GM21529 (cell line): ENCODE measurements at regions not wholly inside any gene's neighbourhood (a gene's known extent, or its start where the extent isn't known, plus 50 kb on each side); places are given as distances from the start of the nearest gene placed in this dataset.

ENCODE experiments used
- ATAC-seq: cut with Tn5 transposase; IDR thresholded peaks from one replicate; pipeline ENCODE4 v1.9.1; 2021; ENCODE audit not compliant: unreplicated experiment

GRCh38 chr1:195141294-195141693 lies 1466.9 kb downstream of the KCNT2 start:
- no peak for ATAC-seq

GRCh38 chr1:195130598-195130997 lies 1477.6 kb downstream of the KCNT2 start:
- no peak for ATAC-seq

- ATAC-seq, result no peak
Measured at GRCh38 chr1:195122497-195122896, 1485.7 kb downstream of the KCNT2 start.

GRCh38 chr1:195113471-195113870 lies 1494.8 kb downstream of the KCNT2 start:
- no peak for ATAC-seq

- no peak for ATAC-seq
Measured at GRCh38 chr1:195105773-195106172, 1502.5 kb downstream of the KCNT2 start.

- peak; percentile 44 for ATAC-seq
Measured at GRCh38 chr1:195105281-195105680, 1503.0 kb downstream of the KCNT2 start.

GRCh38 chr1:195097316-195097715 lies 1510.9 kb downstream of the KCNT2 start:
- no peak for ATAC-seq

GRCh38 chr1:195096051-195096521 lies 1512.2 kb downstream of the KCNT2 start:
- no peak for ATAC-seq

GRCh38 chr1:195085196-195085595 lies 1523.0 kb downstream of the KCNT2 start:
- no peak for ATAC-seq

GRCh38 chr1:195082183-195082582 lies 1526.1 kb downstream of the KCNT2 start:
- no peak for ATAC-seq

GRCh38 chr1:195076682-195077081 lies 1531.6 kb downstream of the KCNT2 start:
- no peak for ATAC-seq

- ATAC-seq, result no peak
Measured at GRCh38 chr1:195075973-195076372, 1532.3 kb downstream of the KCNT2 start.

- no peak for ATAC-seq
Measured at GRCh38 chr1:195071461-195071860, 1536.8 kb downstream of the KCNT2 start.

- ATAC-seq, result no peak
Measured at GRCh38 chr1:195065437-195065836, 1542.8 kb downstream of the KCNT2 start.

GRCh38 chr1:195064358-195064757 lies 1543.9 kb downstream of the KCNT2 start:
- no peak for ATAC-seq

- ATAC-seq, result no peak
Measured at GRCh38 chr1:195054217-195054687, 1554.0 kb downstream of the KCNT2 start.

GRCh38 chr1:195053478-195053877 lies 1554.8 kb downstream of the KCNT2 start:
- ATAC-seq, result no peak

- no peak for ATAC-seq
Measured at GRCh38 chr1:195047772-195048171, 1560.5 kb downstream of the KCNT2 start.

GRCh38 chr1:195045072-195045471 lies 1563.2 kb downstream of the KCNT2 start:
- ATAC-seq, result no peak

- ATAC-seq, result no peak
Measured at GRCh38 chr1:195030793-195031192, 1577.4 kb downstream of the KCNT2 start.

- ATAC-seq, result no peak
Measured at GRCh38 chr1:195026792-195027191, 1581.4 kb downstream of the KCNT2 start.

- no peak for ATAC-seq
Measured at GRCh38 chr1:195019385-195019784, 1588.9 kb downstream of the KCNT2 start.

GRCh38 chr1:195012995-195013394 lies 1595.2 kb downstream of the KCNT2 start:
- ATAC-seq, result no peak

GRCh38 chr1:195005338-195005737 lies 1602.9 kb downstream of the KCNT2 start:
- ATAC-seq, result no peak
